H1 (cell line): ENCODE measurements at regions not wholly inside any gene's neighbourhood (a gene's known extent, or its start where the extent isn't known, plus 50 kb on each side); places are given as distances from the start of the nearest gene placed in this dataset.
A peak's percentile ranks its signal among the peaks of the same experiment; 100 is the strongest.

Experiments
- CTCF ChIA-PET: fragments of 300-600 bp; sonication (Branson Sonifier 250); formaldehyde crosslinking; loops from one replicate; lab custom pipeline; 2021; ENCODE audit not compliant: partially characterized antibody; lab: Charles Lee
- POLR2A ChIA-PET: fragments of 300-600 bp; sonication (Branson Sonifier 250); formaldehyde crosslinking; loops from one replicate; lab custom pipeline; 2021; ENCODE audit warnings: inconsistent platforms; ENCODE audit not compliant: partially characterized antibody; lab: Charles Lee
- DNase-seq, 2 experiments: peaks; one replicate each; pipeline versions ENCODE4 v3.0.0 to v3.0.0-alpha.2; 2010 to 2022; ENCODE audit warnings: low spot score in 2 of 2, low read depth in 1 of 2, mixed read lengths in 1 of 2
- FAIRE-seq: peaks from 2 replicates; lab custom pipeline; 2011; peaks lifted over from hg19 to GRCh38; lab: Jason Lieb, UNC
- H2AFZ ChIP-seq: 2 replicates; pipeline ENCODE4 v1.8.1; 2012; ENCODE audit warnings: low read length, inconsistent platforms
- H2AK5ac ChIP-seq: 2 replicates; pipeline ENCODE4 v1.6.1; 2013; ENCODE audit warnings: low read depth, low read length
- H2BK120ac ChIP-seq: replicated peaks from 2 replicates; pipeline ENCODE3; 2013; ENCODE audit warnings: low read depth, low read length, inconsistent platforms
- H2BK12ac ChIP-seq: 2 replicates; pipeline ENCODE4 v1.6.1; 2013; ENCODE audit warnings: low read depth, low read length
- H2BK15ac ChIP-seq: 2 replicates; pipeline ENCODE4 v1.6.1; 2013; ENCODE audit warnings: low read length
- H2BK20ac ChIP-seq: 2 replicates; pipeline ENCODE4 v1.6.1; 2013; ENCODE audit warnings: low read length
- H2BK5ac ChIP-seq: 2 replicates; pipeline ENCODE4 v1.6.1; 2013; ENCODE audit warnings: low read depth, low read length
- H3K14ac ChIP-seq: 2 replicates; pipeline ENCODE4 v1.6.1; 2013; ENCODE audit warnings: inconsistent platforms; ENCODE audit not compliant: insufficient read length
- H3K18ac ChIP-seq: 2 replicates; pipeline ENCODE4 v1.6.1; 2013; ENCODE audit warnings: low read length; ENCODE audit errors: extremely low read depth
- H3K23ac ChIP-seq: 2 replicates; pipeline ENCODE4 v1.6.1; 2013; ENCODE audit warnings: inconsistent platforms; ENCODE audit not compliant: insufficient read length
- H3K23me2 ChIP-seq: 2 replicates; pipeline ENCODE4 v1.6.1; 2013; ENCODE audit warnings: low read depth, low read length
- H3K27ac ChIP-seq: 2 replicates; pipeline ENCODE4 v1.6.1; 2011; ENCODE audit warnings: low read depth, low read length, inconsistent platforms
- H3K27me3 ChIP-seq, 4 experiments: replicated peaks in 1 of 4; 1 replicate in 1 of 4; 2 replicates in 3 of 4; pipeline versions ENCODE4 v1.6.1 to v1.8.1; 2011 to 2013; ENCODE audit warnings: low read length in 3 of 4, mild to moderate bottlenecking in 3 of 4, inconsistent platforms in 2 of 4, mixed read lengths in 2 of 4, moderate library complexity in 1 of 4; ENCODE audit not compliant: control insufficient read depth in 3 of 4, insufficient read depth in 3 of 4; ENCODE audit errors: extremely low read depth in 1 of 4
- H3K36me3 ChIP-seq, 4 experiments: 2 replicates each; pipeline versions ENCODE4 v1.6.1 to v1.8.1; 2011 to 2013; ENCODE audit warnings: mild to moderate bottlenecking in 4 of 4, low read length in 3 of 4, moderate library complexity in 2 of 4, control low read depth in 1 of 4, inconsistent platforms in 1 of 4; ENCODE audit not compliant: insufficient read depth in 4 of 4, control insufficient read depth in 2 of 4
- H3K4ac ChIP-seq: replicated peaks from 2 replicates; pipeline ENCODE3; 2013; ENCODE audit warnings: low read length, low read depth, mixed read lengths, inconsistent platforms; ENCODE audit not compliant: insufficient read length
- H3K4me1 ChIP-seq, 4 experiments: replicated peaks in 1 of 4; 1 replicate in 1 of 4; 2 replicates in 3 of 4; pipeline versions ENCODE4 v1.6.1 to v1.8.1; 2011 to 2013; ENCODE audit warnings: low read length in 3 of 4, inconsistent platforms in 2 of 4, mixed read lengths in 1 of 4; ENCODE audit not compliant: insufficient read depth in 4 of 4, control insufficient read depth in 3 of 4
- H3K4me2 ChIP-seq, 2 experiments: 2 replicates each; pipeline versions ENCODE4 v1.6.1 to v1.8.1; 2011 to 2013; ENCODE audit warnings: low read depth in 2 of 2, low read length in 2 of 2, control low read depth in 1 of 2, inconsistent platforms in 1 of 2, mild to moderate bottlenecking in 1 of 2; ENCODE audit not compliant: insufficient read depth in 1 of 2
- H3K4me3 ChIP-seq, 4 experiments: fragments of 200-600, 300-600 bp in 1 of 4; sonication (generic), shearing (Covaris generic), sonication (Bioruptor Twin) in 1 of 4; 2 replicates each; pipeline versions ENCODE4 v1.5.1 to v1.8.1; 2011 to 2016; ENCODE audit warnings: low read length in 4 of 4, low read depth in 3 of 4, control low read depth in 2 of 4, inconsistent platforms in 2 of 4, mild to moderate bottlenecking in 2 of 4, mixed read lengths in 1 of 4, moderate library complexity in 1 of 4; ENCODE audit not compliant: insufficient read depth in 2 of 4; ENCODE audit errors: extremely low read depth in 1 of 4
- H3K56ac ChIP-seq: replicated peaks from 2 replicates; pipeline ENCODE3; 2013; ENCODE audit warnings: low read depth, mild to moderate bottlenecking, mixed read lengths, low read length, inconsistent platforms; ENCODE audit not compliant: insufficient read length
- H3K79me1 ChIP-seq: 2 replicates; pipeline ENCODE4 v1.6.1; 2013; ENCODE audit warnings: low read depth, low read length, control low read depth
- H3K79me2 ChIP-seq, 2 experiments: 2 replicates each; pipeline versions ENCODE4 v1.6.1 to v1.8.1; 2012 to 2013; ENCODE audit warnings: low read length in 2 of 2, mild to moderate bottlenecking in 2 of 2, inconsistent platforms in 1 of 2; ENCODE audit not compliant: insufficient read depth in 2 of 2, control insufficient read depth in 1 of 2
- H3K9ac ChIP-seq, 4 experiments: replicated peaks in 1 of 4; 1 replicate in 1 of 4; 2 replicates in 3 of 4; pipeline versions ENCODE4 v1.6.1 to v1.8.1; 2011 to 2013; ENCODE audit warnings: low read depth in 3 of 4, low read length in 3 of 4, control low read depth in 2 of 4, mild to moderate bottlenecking in 2 of 4, moderate library complexity in 2 of 4, inconsistent platforms in 1 of 4; ENCODE audit errors: extremely low read depth in 1 of 4
- H3K9me3 ChIP-seq, 2 experiments: 2 replicates each; pipeline versions ENCODE4 v1.6.1 to v1.8.1; 2012 to 2013; ENCODE audit warnings: mild to moderate bottlenecking in 2 of 2, moderate library complexity in 2 of 2, control low read depth in 1 of 2, inconsistent platforms in 1 of 2, low read depth in 1 of 2, low read length in 1 of 2, mixed read lengths in 1 of 2; ENCODE audit not compliant: insufficient read depth in 2 of 2
- H4K20me1 ChIP-seq, 2 experiments: replicated peaks in 1 of 2; 2 replicates each; pipeline versions ENCODE3 to v1.8.1; 2011 to 2013; ENCODE audit warnings: inconsistent platforms in 2 of 2, low read length in 2 of 2, mild to moderate bottlenecking in 1 of 2; ENCODE audit not compliant: insufficient read depth in 2 of 2, control insufficient read depth in 1 of 2
- H4K5ac ChIP-seq: 2 replicates; pipeline ENCODE4 v1.6.1; 2013; ENCODE audit warnings: low read length, low read depth, mixed read lengths, inconsistent platforms; ENCODE audit not compliant: insufficient read length
- H4K8ac ChIP-seq: 2 replicates; pipeline ENCODE4 v1.8.0; 2013; ENCODE audit warnings: mild to moderate bottlenecking, moderate library complexity, low read length, inconsistent platforms; ENCODE audit not compliant: insufficient read depth; ENCODE audit errors: extremely low read depth
- H4K91ac ChIP-seq: replicated peaks from 2 replicates; pipeline ENCODE3; 2013; ENCODE audit warnings: low read length, mixed read lengths, inconsistent platforms; ENCODE audit not compliant: insufficient read length
- BRCA1 ChIP-seq: IDR thresholded peaks from 2 replicates; pipeline ENCODE4 v1.6.1; 2012; ENCODE audit warnings: low read depth, low read length, improper control_type of control experiment
- EP300 ChIP-seq, 2 experiments: IDR thresholded peaks; 1 replicate in 1 of 2; 2 replicates in 1 of 2; pipeline ENCODE4 v1.6.1; 2011 to 2012; ENCODE audit warnings: low read depth in 2 of 2, low read length in 2 of 2, mild to moderate bottlenecking in 2 of 2, borderline replicate concordance in 1 of 2, inconsistent platforms in 1 of 2, moderate library complexity in 1 of 2
- KDM4A ChIP-seq: IDR thresholded peaks from one replicate; pipeline ENCODE4 v1.7.1; 2012; ENCODE audit warnings: low read depth, mild to moderate bottlenecking, moderate library complexity, low read length, inconsistent platforms; ENCODE audit not compliant: severe bottlenecking
- PHF8 ChIP-seq: fragments of 200-600 bp; sonication (generic); conservative IDR thresholded peaks from 2 replicates; pipeline ENCODE4 v1.7.1; 2012; ENCODE audit warnings: low read depth, mild to moderate bottlenecking, inconsistent platforms, low read length, moderate library complexity
- SP4 ChIP-seq: IDR thresholded peaks from 2 replicates; pipeline ENCODE4 v1.6.1; 2012; ENCODE audit warnings: low read length, inconsistent platforms
- TAF1 ChIP-seq: IDR thresholded peaks from 2 replicates; pipeline ENCODE4 v1.6.1; 2011; ENCODE audit warnings: mild to moderate bottlenecking, low read depth, low read length
- TBP ChIP-seq: IDR thresholded peaks from 2 replicates; pipeline ENCODE4 v1.6.1; 2011; ENCODE audit warnings: low read depth, low read length, improper control_type of control experiment
- YY1 ChIP-seq: IDR thresholded peaks from 2 replicates; pipeline ENCODE4 v1.6.1; 2011; ENCODE audit warnings: low read depth, mild to moderate bottlenecking, low read length
- WGBS, 2 experiments: shearing (Covaris generic) in 1 of 2; methylation state at CpG; one replicate each; pipeline versions ENCODE4 v1.1.6 to v1.1.7; 2013 to 2015; ENCODE audit warnings: low lambda C conversion rate in 2 of 2, mixed read lengths in 2 of 2, inconsistent platforms in 1 of 2, low coverage in 1 of 2, missing lambda C conversion rate in 1 of 2; ENCODE audit not compliant: insufficient replicate concordance in 2 of 2, insufficient coverage in 1 of 2, insufficient read length in 1 of 2; ENCODE audit errors: extremely low coverage in 1 of 2, missing lambda C conversion rate in 1 of 2; 5-methylcytosine and 5-hydroxymethylcytosine counted together

DNA sequence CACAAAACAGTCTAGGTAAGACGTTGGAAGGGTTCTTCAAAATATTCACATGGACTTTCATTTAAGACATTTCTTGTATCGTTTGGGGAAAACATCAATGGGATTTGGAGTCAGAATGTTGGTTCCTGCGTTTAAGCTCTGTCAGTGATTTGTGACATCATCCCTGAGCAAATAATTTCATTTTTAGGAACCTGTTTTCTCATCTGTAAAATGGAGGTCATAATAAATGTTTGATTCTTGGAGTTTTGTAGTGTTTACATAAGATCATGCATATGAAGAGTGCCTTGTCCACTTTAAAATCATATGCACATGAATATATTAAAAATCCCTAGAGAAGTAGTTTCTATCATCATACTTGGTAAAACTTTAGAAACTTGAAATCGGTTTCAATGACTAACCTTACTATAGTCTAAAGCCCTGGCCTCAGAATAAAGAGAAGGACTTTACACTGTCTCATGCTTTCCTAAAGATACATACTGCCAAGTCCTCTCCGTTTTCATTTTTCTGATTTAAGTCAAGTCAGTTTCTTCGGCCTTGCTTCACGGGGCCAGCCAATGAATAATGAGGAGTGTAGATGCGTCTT lies 178.4 kb downstream of the ADSS2 start:
- Histone ChIP-seq H3K79me1 (no peaks in the 10 kb centered on the region), H3K36me3 (no peaks in the 10 kb centered on the region), H2BK15ac (no peak overlapping the region), H3K79me2 (no peaks in the 10 kb centered on the region), H3K23ac (no peak overlapping the region), H4K8ac (no peak overlapping the region), H3K9ac (no peak overlapping the region), H2BK12ac (no peak overlapping the region), H4K20me1 (no peaks in the 10 kb centered on the region), H2AK5ac (no peak overlapping the region), H4K5ac (no peak overlapping the region), H2AFZ (peak overlapping the region; percentile 21; the same call in 1 of the 2 replicates), H3K4ac (no peak overlapping the region), H2BK20ac (no peak overlapping the region), H3K23me2 (no peaks in the 10 kb centered on the region; the same call in 1 of the 2 replicates), H3K4me3 (no peak overlapping the region), H3K27me3 (no peaks in the 10 kb centered on the region), H3K56ac (no peak overlapping the region), H3K18ac (no peak overlapping the region), H3K4me1 (no peaks in the 10 kb centered on the region), H3K4me2 (no peak overlapping the region), H2BK5ac (no peak overlapping the region), H3K14ac (no peak overlapping the region), H3K9me3 (no peaks in the 10 kb centered on the region), H2BK120ac (no peak overlapping the region), H3K27ac (no peak overlapping the region), H4K91ac (no peak overlapping the region)
- 56% methylated on average over 8 of the region's 8 CpGs; no CpG with 5 or more reads in 1 of the 2 experiments for WGBS, 2 experiments
- FAIRE-seq (no peak), DNase-seq (no peak)
- TF ChIP-seq EP300 (IDR thresholded peaks at IDR 0.05; ENCODE audit: borderline replicate concordance in 1 of 2, low read depth in 2 of 2, low read length in 2 of 2) = no peak
- TF ChIP-seq SP4 = no peak
- no peak for TF ChIP-seq TAF1
- TF ChIP-seq YY1 = no peak
- TF ChIP-seq TBP = no peak
- TF ChIP-seq KDM4A = no peak
- TF ChIP-seq BRCA1 = no peak
- no peak for TF ChIP-seq PHF8
- POLR2A ChIA-PET = no interaction called here
- CTCF ChIA-PET = interaction anchor here (0.6 to 3.7 kb wide), 24 partner anchors 13 to 836 kb away, joined by 3 to 24 read pairs (median 4); no protein-coding TSS in a partner anchor
